ENCODE measurements at regions not wholly inside any gene's neighbourhood (a gene's known extent, or its start where the extent isn't known, plus 50 kb on each side); places are given as distances from the start of the nearest gene placed in this dataset.

DNA sequence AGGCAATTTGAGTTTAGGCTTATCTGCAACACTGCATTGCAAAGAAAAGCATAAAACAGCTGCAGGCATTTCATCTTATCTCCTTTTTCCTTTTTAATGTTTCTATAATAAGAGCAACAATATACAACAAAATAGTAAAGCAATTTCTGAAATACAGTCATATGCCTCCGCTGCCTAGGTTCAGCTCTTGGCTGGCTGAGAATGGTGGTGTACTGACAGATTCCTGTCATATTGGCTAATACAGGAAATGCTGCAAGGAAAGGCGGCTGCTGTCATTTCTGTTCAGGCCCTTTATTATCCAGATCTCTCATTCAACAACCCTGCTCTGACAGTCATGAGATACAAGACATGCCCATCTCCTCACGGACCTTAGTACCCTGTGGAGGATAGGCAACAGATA is 677.0 kb downstream of the TAF11L14 start:
- TF ChIP-seq, protein P1, sequence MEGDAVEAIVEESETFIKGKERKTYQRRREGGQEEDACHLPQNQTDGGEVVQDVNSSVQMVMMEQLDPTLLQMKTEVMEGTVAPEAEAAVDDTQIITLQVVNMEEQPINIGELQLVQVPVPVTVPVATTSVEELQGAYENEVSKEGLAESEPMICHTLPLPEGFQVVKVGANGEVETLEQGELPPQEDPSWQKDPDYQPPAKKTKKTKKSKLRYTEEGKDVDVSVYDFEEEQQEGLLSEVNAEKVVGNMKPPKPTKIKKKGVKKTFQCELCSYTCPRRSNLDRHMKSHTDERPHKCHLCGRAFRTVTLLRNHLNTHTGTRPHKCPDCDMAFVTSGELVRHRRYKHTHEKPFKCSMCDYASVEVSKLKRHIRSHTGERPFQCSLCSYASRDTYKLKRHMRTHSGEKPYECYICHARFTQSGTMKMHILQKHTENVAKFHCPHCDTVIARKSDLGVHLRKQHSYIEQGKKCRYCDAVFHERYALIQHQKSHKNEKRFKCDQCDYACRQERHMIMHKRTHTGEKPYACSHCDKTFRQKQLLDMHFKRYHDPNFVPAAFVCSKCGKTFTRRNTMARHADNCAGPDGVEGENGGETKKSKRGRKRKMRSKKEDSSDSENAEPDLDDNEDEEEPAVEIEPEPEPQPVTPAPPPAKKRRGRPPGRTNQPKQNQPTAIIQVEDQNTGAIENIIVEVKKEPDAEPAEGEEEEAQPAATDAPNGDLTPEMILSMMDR (IDR thresholded peaks at IDR 0.05 in 4 of 5, conservative IDR thresholded peaks at IDR 0.05 in 1 of 5) = no peak
- no peak for TF ChIP-seq POLR2A (IDR thresholded peaks at IDR 0.05)
